Smooth muscle cell (in vitro differentiated cells): ENCODE measurements at regions not wholly inside any gene's neighbourhood (a gene's known extent, or its start where the extent isn't known, plus 50 kb on each side); places are given as distances from the start of the nearest gene placed in this dataset.

ENCODE experiments used
- DNase-seq: peaks from one replicate; lab custom pipeline; 2025; ENCODE audit not compliant: unreplicated experiment; lab: John Stamatoyannopoulos, UW
- H2AFZ ChIP-seq: fragments of 200-600 bp; sonication (generic); 2 replicates; pipeline ENCODE4 v1.6.0; 2016; ENCODE audit warnings: antibody characterized with exemption, low read depth, mild to moderate bottlenecking
- H3F3A ChIP-seq: fragments of 200-600 bp; sonication (generic); 2 replicates; pipeline ENCODE4 v1.6.0; 2017; ENCODE audit warnings: antibody characterized with exemption, low read depth
- H3K27ac ChIP-seq: fragments of 200-600 bp; sonication (generic); 2 replicates; pipeline ENCODE4 v1.5.1; 2016; ENCODE audit warnings: low read depth, mild to moderate bottlenecking
- H3K27me3 ChIP-seq: fragments of 200-600 bp; sonication (generic); 2 replicates; pipeline ENCODE4 v1.6.1; 2016; ENCODE audit warnings: low read depth, mild to moderate bottlenecking
- H3K36me3 ChIP-seq: fragments of 200-600 bp; sonication (generic); 2 replicates; pipeline ENCODE4 v1.5.1; 2016; ENCODE audit warnings: low read depth
- H3K4me1 ChIP-seq: fragments of 200-600 bp; sonication (generic); 2 replicates; pipeline ENCODE4 v1.5.1; 2016; ENCODE audit warnings: low read depth
- H3K4me2 ChIP-seq: fragments of 200-600 bp; sonication (generic); 2 replicates; pipeline ENCODE4 v1.6.0; 2016; ENCODE audit warnings: mild to moderate bottlenecking
- H3K4me3 ChIP-seq: fragments of 200-600 bp; sonication (generic); 2 replicates; pipeline ENCODE4 v1.5.1; 2016; ENCODE audit warnings: mild to moderate bottlenecking
- H3K79me2 ChIP-seq: fragments of 200-600 bp; sonication (generic); 2 replicates; pipeline ENCODE4 v1.6.0; 2016; ENCODE audit warnings: low read depth, mild to moderate bottlenecking
- H3K9ac ChIP-seq: fragments of 200-600 bp; sonication (generic); 2 replicates; pipeline ENCODE4 v1.6.0; 2016; ENCODE audit warnings: low read depth
- H3K9me3 ChIP-seq: fragments of 200-600 bp; sonication (generic); replicated peaks from 2 replicates; pipeline ENCODE4 v1.5.1; 2016; ENCODE audit warnings: low read depth
- H4K20me1 ChIP-seq: fragments of 200-600 bp; sonication (generic); 2 replicates; pipeline ENCODE4 v1.6.0; 2016; ENCODE audit warnings: low read depth
- WGBS: methylation state at CpG from one replicate; pipeline ENCODE4 v1.1.7; 2016; ENCODE audit warnings: low lambda C conversion rate; 5-methylcytosine and 5-hydroxymethylcytosine counted together
- TF ChIP-seq, protein P1 (sequence below): fragments of 200-600 bp; sonication (generic); IDR thresholded peaks from 2 replicates; pipeline ENCODE4 v1.5.1; 2017; ENCODE audit warnings: borderline replicate concordance, mild to moderate bottlenecking, antibody characterized with exemption; ENCODE audit not compliant: insufficient read depth, poor library complexity, severe bottlenecking

DNA sequence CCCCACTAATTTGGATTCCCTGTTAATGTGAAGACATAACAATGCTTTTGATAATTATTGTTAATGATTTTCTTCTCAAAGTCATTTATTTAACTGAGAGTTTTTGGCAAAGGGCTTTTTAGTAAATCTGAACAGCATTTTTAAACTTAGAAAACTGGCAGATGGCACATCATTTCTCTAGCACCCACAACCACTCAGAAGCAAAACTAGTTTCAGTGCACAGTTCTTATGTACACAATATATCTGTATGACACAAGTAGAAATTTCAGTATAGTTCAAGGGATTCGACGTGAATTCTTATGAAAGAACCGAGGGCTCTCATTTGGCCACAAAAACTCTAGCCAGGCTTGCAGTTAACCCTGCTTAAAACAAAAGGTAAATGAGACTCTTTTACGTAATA is 231.4 kb upstream of the CDH9 start:
- 98% methylated on average over 4 of the region's 4 CpGs for WGBS
- H3K4me3 ChIP-seq: no peak overlapping the region
- H3K9ac ChIP-seq: no peak overlapping the region
- H3K79me2 ChIP-seq: no peaks in the 10 kb centered on the region
- no peaks in the 10 kb centered on the region for H3K27me3 ChIP-seq
- no peak for DNase-seq
- H3K36me3 ChIP-seq: no peaks in the 10 kb centered on the region
- TF ChIP-seq, protein P1, sequence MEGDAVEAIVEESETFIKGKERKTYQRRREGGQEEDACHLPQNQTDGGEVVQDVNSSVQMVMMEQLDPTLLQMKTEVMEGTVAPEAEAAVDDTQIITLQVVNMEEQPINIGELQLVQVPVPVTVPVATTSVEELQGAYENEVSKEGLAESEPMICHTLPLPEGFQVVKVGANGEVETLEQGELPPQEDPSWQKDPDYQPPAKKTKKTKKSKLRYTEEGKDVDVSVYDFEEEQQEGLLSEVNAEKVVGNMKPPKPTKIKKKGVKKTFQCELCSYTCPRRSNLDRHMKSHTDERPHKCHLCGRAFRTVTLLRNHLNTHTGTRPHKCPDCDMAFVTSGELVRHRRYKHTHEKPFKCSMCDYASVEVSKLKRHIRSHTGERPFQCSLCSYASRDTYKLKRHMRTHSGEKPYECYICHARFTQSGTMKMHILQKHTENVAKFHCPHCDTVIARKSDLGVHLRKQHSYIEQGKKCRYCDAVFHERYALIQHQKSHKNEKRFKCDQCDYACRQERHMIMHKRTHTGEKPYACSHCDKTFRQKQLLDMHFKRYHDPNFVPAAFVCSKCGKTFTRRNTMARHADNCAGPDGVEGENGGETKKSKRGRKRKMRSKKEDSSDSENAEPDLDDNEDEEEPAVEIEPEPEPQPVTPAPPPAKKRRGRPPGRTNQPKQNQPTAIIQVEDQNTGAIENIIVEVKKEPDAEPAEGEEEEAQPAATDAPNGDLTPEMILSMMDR: no peak
- H2AFZ ChIP-seq: no peak overlapping the region
- H3K4me2 ChIP-seq: no peak overlapping the region
- H4K20me1 ChIP-seq: no peaks in the 10 kb centered on the region
- H3F3A ChIP-seq: no peaks in the 10 kb centered on the region
- H3K9me3 ChIP-seq: peaks cover 3% of the 10 kb centered on the region
- H3K4me1 ChIP-seq: no peaks in the 10 kb centered on the region
- H3K27ac ChIP-seq: no peak overlapping the region

DNA sequence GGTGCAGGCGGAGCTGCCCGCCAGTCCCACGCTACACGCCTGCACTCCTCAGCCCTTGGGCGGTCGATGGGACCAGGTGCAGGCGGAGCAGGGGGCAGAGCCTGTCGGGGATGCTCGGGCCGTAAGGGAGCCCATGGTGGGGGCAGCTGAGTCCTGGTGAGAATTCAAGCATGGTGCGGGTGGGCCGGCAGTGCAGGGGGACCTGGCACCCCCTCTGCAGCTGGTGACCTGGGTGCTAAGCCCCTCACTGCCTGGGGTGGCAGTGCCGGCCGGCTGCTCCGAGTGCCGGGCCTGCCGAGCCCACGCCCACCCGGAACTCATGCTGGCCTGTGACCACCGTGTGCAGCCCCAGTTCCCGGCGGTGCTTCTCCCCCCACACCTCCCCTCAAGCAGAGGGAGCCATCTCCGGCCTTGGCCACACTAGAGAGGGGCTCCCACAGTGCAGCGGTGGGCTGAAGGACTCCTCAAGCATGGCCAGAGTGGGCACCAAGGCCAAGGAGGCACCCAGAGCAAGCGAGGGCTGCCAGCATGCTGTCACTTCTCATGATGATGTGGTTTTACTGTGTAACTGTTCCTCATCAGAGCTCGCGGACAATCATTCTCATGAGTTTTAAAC is 228.9 kb upstream of the CDH9 start:
- H3K79me2 ChIP-seq: no peaks in the 10 kb centered on the region
- H3F3A ChIP-seq: no peaks in the 10 kb centered on the region
- H3K9me3 ChIP-seq: peaks cover 3% of the 10 kb centered on the region
- H3K9ac ChIP-seq: no peak overlapping the region
- no peak for DNase-seq
- H3K27ac ChIP-seq: no peak overlapping the region
- H3K4me2 ChIP-seq: no peak overlapping the region
- no peaks in the 10 kb centered on the region for H3K27me3 ChIP-seq
- TF ChIP-seq, protein P1: no peak
- no peak overlapping the region for H2AFZ ChIP-seq
- no peaks in the 10 kb centered on the region for H3K36me3 ChIP-seq
- WGBS: 95% methylated on average over 19 of the region's 27 CpGs
- H3K4me3 ChIP-seq: no peak overlapping the region
- no peaks in the 10 kb centered on the region for H3K4me1 ChIP-seq
- H4K20me1 ChIP-seq: no peaks in the 10 kb centered on the region

DNA sequence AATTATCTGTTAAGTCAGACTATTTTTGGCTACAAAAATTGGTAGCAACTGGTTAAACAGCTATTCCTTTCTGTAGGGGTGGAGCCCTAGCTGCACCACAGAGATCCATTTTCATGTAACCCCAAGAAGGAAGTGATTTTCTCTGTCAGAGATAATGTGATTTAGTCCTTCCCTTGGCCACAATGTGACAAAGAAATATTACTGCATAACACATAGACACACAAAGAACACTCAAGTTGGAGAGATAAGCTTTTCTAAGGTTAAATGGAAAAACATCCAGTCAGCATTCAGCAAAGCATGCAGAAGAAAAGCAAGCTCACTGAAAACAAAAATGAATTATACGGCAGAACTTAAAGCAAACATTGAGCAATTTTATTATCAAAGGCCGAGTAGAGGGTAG is 227.8 kb upstream of the CDH9 start:
- Histone ChIP-seq H3K4me2 (no peak overlapping the region), H3K27ac (no peak overlapping the region), H3K4me1 (no peaks in the 10 kb centered on the region), H2AFZ (no peak overlapping the region), H3K9ac (no peak overlapping the region), H3K9me3 (peaks cover 3% of the 10 kb centered on the region), H4K20me1 (no peaks in the 10 kb centered on the region), H3K79me2 (no peaks in the 10 kb centered on the region), H3K36me3 (no peaks in the 10 kb centered on the region), H3K4me3 (no peak overlapping the region), H3K27me3 (no peaks in the 10 kb centered on the region), H3F3A (no peaks in the 10 kb centered on the region)
- TF ChIP-seq, protein P1: no peak
- DNase-seq: no peak
- whole genome bisulfite sequencing: 88% methylated on average over 2 of the region's 2 CpGs

DNA sequence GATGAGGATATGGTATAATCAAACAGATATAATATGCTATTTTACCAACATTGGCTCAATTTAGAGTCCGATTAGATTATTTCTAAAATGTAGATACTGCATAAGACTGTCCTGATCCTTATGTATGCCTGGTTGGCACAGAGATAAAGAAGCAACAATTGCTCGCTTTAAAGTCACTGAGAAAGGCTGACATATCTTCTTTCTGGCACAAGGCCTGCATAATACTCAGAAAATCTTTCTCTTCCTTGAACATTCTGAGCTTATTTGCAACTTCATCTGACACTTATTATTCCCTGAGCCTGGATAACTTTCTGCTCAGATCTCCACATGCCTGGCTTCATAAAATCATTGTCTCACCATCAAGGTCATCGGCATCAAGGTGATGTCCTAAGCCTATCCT is 219.3 kb upstream of the CDH9 start:
- TF ChIP-seq, protein P1: no peak
- H3K4me3 ChIP-seq: no peak overlapping the region
- no peaks in the 10 kb centered on the region for H3K36me3 ChIP-seq
- no peaks in the 10 kb centered on the region for H3K4me1 ChIP-seq
- H3K79me2 ChIP-seq: no peaks in the 10 kb centered on the region
- no peaks in the 10 kb centered on the region for H4K20me1 ChIP-seq
- H2AFZ ChIP-seq: no peak overlapping the region
- H3K9me3 ChIP-seq: no peaks in the 10 kb centered on the region
- H3K9ac ChIP-seq: no peak overlapping the region
- no peaks in the 10 kb centered on the region for H3F3A ChIP-seq
- DNase-seq: no peak
- no peaks in the 10 kb centered on the region for H3K27me3 ChIP-seq
- no peak overlapping the region for H3K27ac ChIP-seq
- 90% methylated on average over 3 of the region's 3 CpGs for WGBS
- H3K4me2 ChIP-seq: no peak overlapping the region
